Prostate gland (tissue), 2 donors: ENCODE measurements at regions not wholly inside any gene's neighbourhood (a gene's known extent, or its start where the extent isn't known, plus 50 kb on each side); places are given as distances from the start of the nearest gene placed in this dataset.

Source experiments
- DNase-seq: peaks from one replicate; pipeline ENCODE4 v3.0.0-alpha.2; 2019; ENCODE audit warnings: low spot score
- H3K27ac ChIP-seq, 2 donors: fragments of 200-600 bp; sonication (generic); 2 replicates each; pipeline ENCODE4 v1.5.1; 2017 to 2019
- H3K27me3 ChIP-seq: fragments of 200-600 bp; sonication (generic); replicated peaks from 2 replicates; pipeline ENCODE4 v1.5.1; 2019; ENCODE audit not compliant: insufficient read depth
- H3K36me3 ChIP-seq, 2 donors: fragments of 200-600 bp; sonication (generic); 1 replicate in 1 of 2; 2 replicates in 1 of 2; pipeline versions ENCODE4 v1.5.1 to v1.8.1; 2017 to 2019
- H3K4me1 ChIP-seq: fragments of 200-600 bp; sonication (generic); replicated peaks from 2 replicates; pipeline ENCODE4 v1.5.1; 2019
- H3K4me3 ChIP-seq, 2 donors: fragments of 200-600 bp; sonication (generic); 2 replicates each; pipeline ENCODE4 v1.5.1; 2017 to 2019
- H3K9me3 ChIP-seq: fragments of 200-600 bp; sonication (generic); 2 replicates; pipeline ENCODE4 v1.5.1; 2017
- POLR2A ChIP-seq: fragments of 450-650 bp; IDR thresholded peaks from one replicate; pipeline ENCODE4 v1.6.1; 2016; ENCODE audit warnings: antibody characterized with exemption, mild to moderate bottlenecking
- POLR2AphosphoS5 ChIP-seq: sonication (generic); formaldehyde crosslinking; IDR thresholded peaks from one replicate; pipeline ENCODE4 v1.6.1; 2017; ENCODE audit warnings: antibody characterized with exemption
- WGBS: methylation state at CpG from one replicate; pipeline ENCODE4 v1.1.5; 2018; 5-methylcytosine and 5-hydroxymethylcytosine counted together
- intact Hi-C: fragments of 100-400 bp; cut with DNase I; formaldehyde crosslinking; loops from one replicate; pipeline ENCODE4 v1.14.2; 2022
- TF ChIP-seq, protein P1 (sequence below), 4 experiments: fragments of 200-600 bp in 2 of 4; fragments of 450-650 bp in 2 of 4; sonication (generic) in 2 of 4; IDR thresholded peaks; 1 replicate in 3 of 4; 2 replicates in 1 of 4; pipeline ENCODE4 v1.5.1; 2016 to 2019; ENCODE audit warnings: antibody characterized with exemption in 4 of 4, mild to moderate bottlenecking in 2 of 4, moderate library complexity in 2 of 4

DNA sequence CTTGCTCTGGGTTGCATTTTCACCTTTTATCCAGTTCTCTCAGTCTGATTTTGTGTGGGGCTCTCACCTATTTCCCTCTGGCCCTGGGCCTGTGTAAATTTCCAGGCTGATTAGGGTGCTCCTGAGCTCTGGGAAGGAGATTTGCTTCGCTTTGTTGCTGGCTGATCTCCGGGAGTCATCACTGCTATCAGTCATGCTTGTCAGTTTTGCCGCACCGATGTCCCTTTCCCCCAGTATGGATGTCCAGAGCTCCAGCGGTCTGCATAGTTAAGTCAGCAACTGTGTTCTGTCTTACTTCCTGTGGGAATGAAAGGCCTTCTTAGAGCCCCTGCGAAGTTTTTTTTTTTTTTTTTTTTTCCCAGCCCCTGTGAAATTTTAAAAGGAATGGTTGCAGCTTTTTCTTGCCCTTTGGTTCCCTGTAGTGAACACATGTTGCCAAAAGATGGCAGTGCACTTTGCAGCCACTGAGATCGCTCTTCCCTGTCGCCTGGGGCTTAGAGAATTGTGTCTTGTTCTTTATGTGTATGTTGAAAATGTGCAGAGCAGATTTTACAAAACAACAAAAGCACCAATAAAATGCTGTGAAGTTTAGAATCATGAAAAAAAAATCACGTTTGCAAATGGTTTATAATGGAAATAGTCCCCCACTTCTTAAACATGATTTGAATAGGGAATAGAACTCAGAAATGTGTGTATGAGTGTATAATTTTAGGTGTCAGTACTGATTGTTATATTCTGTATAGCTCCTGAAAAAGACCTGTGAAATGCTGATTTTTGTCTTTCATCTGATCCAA lies 109.1 kb upstream of the SLC4A4 start:
- Histone ChIP-seq H3K36me3 (no peaks in the 10 kb centered on the region), H3K27ac (peak overlapping the region in 1 of 2 donors; percentile 4), H3K27me3 (no peaks in the 10 kb centered on the region), H3K4me1 (no peaks in the 10 kb centered on the region), H3K9me3 (no peaks in the 10 kb centered on the region), H3K4me3 (no peak overlapping the region)
- TF ChIP-seq POLR2A (no peak), POLR2AphosphoS5 (no peak)
- TF ChIP-seq, protein P1, sequence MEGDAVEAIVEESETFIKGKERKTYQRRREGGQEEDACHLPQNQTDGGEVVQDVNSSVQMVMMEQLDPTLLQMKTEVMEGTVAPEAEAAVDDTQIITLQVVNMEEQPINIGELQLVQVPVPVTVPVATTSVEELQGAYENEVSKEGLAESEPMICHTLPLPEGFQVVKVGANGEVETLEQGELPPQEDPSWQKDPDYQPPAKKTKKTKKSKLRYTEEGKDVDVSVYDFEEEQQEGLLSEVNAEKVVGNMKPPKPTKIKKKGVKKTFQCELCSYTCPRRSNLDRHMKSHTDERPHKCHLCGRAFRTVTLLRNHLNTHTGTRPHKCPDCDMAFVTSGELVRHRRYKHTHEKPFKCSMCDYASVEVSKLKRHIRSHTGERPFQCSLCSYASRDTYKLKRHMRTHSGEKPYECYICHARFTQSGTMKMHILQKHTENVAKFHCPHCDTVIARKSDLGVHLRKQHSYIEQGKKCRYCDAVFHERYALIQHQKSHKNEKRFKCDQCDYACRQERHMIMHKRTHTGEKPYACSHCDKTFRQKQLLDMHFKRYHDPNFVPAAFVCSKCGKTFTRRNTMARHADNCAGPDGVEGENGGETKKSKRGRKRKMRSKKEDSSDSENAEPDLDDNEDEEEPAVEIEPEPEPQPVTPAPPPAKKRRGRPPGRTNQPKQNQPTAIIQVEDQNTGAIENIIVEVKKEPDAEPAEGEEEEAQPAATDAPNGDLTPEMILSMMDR (IDR thresholded peaks at IDR 0.05): peak; percentile 14 to 59 (median 49)
- intact Hi-C loops: loop anchor here (5.0 kb wide), 1 partner anchor 483 kb away; no protein-coding TSS in a partner anchor
- WGBS: 17% methylated on average over 9 of the region's 9 CpGs
- DNase-seq: peak; percentile 33

DNA sequence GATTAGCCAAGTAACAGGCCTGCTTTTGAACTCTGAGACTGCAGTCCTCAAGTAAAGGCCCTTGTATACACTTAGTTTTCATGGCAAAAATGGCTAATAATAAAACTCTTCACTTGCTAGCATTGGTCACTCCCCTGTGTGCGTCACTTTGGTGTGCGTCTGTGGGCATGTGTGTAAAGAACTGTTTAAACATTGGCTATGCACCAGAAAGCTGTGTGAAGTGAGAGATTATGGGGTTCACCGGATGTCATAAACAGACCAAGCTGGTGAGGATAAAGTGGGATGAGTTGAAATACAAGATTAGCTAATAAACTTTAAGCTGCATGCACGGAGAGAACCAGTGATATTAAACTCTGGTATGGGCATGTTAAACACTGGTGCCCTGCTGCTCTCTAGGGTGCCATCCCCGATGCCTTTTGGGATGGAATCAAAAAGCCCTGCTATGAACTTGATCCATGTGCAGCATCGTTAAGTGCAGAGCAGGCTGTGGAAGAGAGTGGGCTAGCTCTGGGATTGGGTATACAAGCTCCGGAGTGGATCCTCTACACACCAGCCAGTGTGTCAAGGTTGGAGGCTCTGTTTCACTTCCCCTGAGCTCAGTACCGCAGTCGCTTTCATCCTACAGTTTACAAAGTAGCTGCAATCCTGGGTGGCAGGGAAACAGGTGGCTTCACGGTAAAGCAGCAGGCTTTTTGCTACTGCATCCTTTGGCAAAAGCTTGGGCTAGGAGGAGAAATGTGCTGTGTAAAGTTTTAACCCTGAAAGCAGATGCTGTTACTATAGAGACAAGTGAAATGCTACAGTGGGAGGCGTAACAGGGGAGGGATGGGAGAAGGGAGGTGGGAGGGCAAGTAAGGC lies 108.3 kb upstream of the SLC4A4 start:
- no peaks in the 10 kb centered on the region for H3K9me3 ChIP-seq
- 31% methylated on average over 11 of the region's 11 CpGs for WGBS
- H3K36me3 ChIP-seq: no peaks in the 10 kb centered on the region
- no peak overlapping the region for H3K27ac ChIP-seq
- H3K4me1 ChIP-seq: no peaks in the 10 kb centered on the region
- TF ChIP-seq POLR2A (no peak), POLR2AphosphoS5 (no peak)
- TF ChIP-seq, protein P1 (IDR thresholded peaks at IDR 0.05): no peak
- intact Hi-C loops: loop anchor here (5.0 kb wide), 1 partner anchor 482 kb away; no protein-coding TSS in a partner anchor
- DNase-seq: no peak
- H3K27me3 ChIP-seq: no peaks in the 10 kb centered on the region
- H3K4me3 ChIP-seq: no peak overlapping the region

DNA sequence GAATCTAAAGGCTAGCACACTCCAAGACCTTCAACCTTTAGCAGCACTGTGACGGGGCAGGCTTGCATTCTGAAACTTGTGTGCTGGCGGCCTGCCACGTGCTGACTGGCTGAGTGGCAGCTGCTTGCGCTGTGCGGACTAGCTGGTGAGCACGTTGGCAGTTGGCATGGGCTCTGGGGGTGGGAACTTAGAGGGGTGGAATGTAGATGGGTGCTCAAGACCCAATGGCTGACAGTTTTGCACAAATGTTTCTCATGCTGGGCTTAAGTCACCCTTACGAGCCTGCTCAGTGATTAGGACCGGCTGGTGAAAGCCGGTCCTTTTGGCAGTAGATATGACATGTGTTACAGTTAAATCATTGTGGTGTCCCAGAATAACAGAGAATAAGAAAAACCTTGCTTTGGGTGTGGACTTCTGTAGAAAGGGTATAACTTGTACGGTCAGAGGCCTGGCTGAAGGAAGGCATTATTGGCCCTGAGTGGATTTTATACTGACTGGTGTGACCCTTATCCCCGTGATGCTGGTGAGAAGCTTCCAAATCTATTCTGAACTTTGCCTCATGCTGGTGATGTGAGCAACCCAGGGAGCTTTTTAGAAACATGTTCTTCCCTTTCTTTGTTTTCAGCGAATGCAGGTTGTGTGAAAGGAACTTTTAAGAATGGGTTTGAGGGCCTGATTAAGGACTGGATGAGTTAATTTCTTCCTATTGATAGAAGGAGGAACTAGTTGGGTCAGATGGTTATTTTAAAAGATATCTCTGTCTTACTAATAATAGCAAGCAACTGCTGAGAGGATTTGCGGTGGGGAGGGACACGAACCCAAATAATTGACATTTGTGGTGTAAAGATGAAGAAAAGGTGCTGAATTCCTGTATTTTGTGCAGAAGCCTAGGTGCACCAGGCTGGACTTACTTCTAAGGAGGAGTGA lies 107.4 kb upstream of the SLC4A4 start:
- 41% methylated on average over 14 of the region's 14 CpGs for WGBS
- H3K4me3 ChIP-seq: no peak overlapping the region

DNA sequence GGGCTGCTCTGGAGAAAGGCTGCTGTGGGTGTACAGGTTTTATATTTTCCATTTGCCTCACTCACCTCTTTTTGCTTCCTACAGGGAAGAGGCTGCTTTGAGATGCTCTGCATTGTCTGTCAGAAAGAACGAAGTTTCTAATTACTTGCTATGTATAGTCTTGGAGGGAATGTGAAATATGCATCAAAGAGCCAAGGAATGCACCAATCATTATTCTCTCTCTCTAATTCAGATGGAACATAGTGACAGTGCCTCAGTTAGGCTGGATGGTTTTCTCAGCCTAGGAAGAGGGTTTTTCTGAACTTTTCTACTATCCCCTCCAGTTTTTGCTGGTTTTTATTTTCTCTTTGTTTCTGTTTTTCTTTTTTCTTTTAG lies 106.8 kb upstream of the SLC4A4 start:
- no peaks in the 10 kb centered on the region for H3K36me3 ChIP-seq
- no peaks in the 10 kb centered on the region for H3K27me3 ChIP-seq
- no peaks in the 10 kb centered on the region for H3K9me3 ChIP-seq
- H3K27ac ChIP-seq: no peak overlapping the region
- intact Hi-C loops: loop anchor here (5.0 kb wide), 1 partner anchor 480 kb away; no protein-coding TSS in a partner anchor
- no peak for DNase-seq
- 91% methylated on average over 1 of the region's 1 CpG for WGBS
- TF ChIP-seq POLR2AphosphoS5: no peak
- TF ChIP-seq, protein P1 (IDR thresholded peaks at IDR 0.05): no peak
- TF ChIP-seq POLR2A: no peak
- H3K4me1 ChIP-seq: no peaks in the 10 kb centered on the region
- no peak overlapping the region for H3K4me3 ChIP-seq

More for the DNA sequence above, 107.4 kb upstream of the SLC4A4 start:
- Histone ChIP-seq H3K9me3 (no peaks in the 10 kb centered on the region), H3K27ac (no peak overlapping the region), H3K4me1 (no peaks in the 10 kb centered on the region), H3K27me3 (no peaks in the 10 kb centered on the region), H3K36me3 (no peaks in the 10 kb centered on the region)
- intact Hi-C loops: loop anchor here (5.0 kb wide), 1 partner anchor 481 kb away; no protein-coding TSS in a partner anchor
- DNase-seq: peak; percentile 45
- no peak for TF ChIP-seq POLR2AphosphoS5
